ENCODE measurements at regions not wholly inside any gene's neighbourhood (a gene's known extent, or its start where the extent isn't known, plus 50 kb on each side); places are given as distances from the start of the nearest gene placed in this dataset.

- no peaks in the 10 kb centered on the region for H3K9me3 Mint-ChIP-seq
- no peak overlapping the region for H3K27ac Mint-ChIP-seq
- peaks cover 3% of the 10 kb centered on the region for H3K27me3 Mint-ChIP-seq (ENCODE audit: low read depth)
- H3K4me3 Mint-ChIP-seq, result no peak overlapping the region
- H3K36me3 Mint-ChIP-seq, result no peaks in the 10 kb centered on the region
- no peak for DNase-seq (ENCODE audit: low spot score in 2 of 2, unreplicated experiment in 2 of 2)
- no peak for TF ChIP-seq CTCF (IDR thresholded peaks at IDR 0.05; ENCODE audit: unreplicated experiment)
- peaks cover 12% of the 10 kb centered on the region for H3K4me1 Mint-ChIP-seq
Observed at GRCh38 chr2:2850218-2850755, 519.2 kb upstream of the MYT1L start.

DNA sequence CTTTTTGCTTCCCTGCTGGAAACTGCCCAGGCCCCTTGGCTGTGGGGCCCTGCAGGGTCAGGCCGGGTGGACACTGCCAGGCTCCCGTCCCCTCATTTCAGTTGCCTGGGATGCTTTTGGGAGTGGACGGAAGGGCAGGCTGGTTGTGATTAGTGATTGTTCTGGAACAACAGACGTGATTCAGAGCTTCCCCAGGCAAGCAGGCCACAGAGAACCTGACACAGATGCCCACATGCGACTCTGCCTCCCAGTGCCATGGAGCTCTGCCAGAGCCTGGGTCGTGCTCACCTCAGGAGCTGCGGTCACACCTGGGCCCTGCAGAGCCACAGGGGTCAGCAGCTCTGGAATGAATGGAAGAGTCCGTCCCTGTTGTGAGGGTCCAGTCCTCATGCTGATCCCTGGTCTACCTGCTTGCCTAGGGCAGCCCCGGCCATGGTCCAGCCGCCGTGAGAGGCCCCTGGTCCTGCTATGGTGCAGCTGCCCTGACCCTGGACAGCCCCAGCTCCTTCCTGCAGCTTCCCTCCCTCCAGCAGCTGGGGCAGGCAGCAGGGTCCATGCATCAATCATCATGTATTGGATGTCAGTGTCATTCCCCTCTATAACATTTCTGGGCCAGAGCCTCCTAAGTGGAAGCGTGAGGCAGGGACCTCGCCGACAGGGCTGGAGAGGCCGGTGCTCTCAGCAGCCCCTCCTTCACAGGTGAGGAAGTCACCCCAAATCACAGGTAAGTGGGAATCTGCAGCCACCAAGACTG, 518.6 kb upstream of the MYT1L start:
- no peak for TF ChIP-seq CTCF (IDR thresholded peaks at IDR 0.05; ENCODE audit: unreplicated experiment)
- H3K4me3 Mint-ChIP-seq, result no peak overlapping the region
- peaks cover 12% of the 10 kb centered on the region for H3K4me1 Mint-ChIP-seq
- DNase-seq (ENCODE audit: low spot score in 2 of 2, unreplicated experiment in 2 of 2), result no peak
- no peaks in the 10 kb centered on the region for H3K27me3 Mint-ChIP-seq (ENCODE audit: low read depth)
- H3K9me3 Mint-ChIP-seq, result no peaks in the 10 kb centered on the region
- H3K27ac Mint-ChIP-seq, result no peak overlapping the region
- H3K36me3 Mint-ChIP-seq, result no peaks in the 10 kb centered on the region

DNA sequence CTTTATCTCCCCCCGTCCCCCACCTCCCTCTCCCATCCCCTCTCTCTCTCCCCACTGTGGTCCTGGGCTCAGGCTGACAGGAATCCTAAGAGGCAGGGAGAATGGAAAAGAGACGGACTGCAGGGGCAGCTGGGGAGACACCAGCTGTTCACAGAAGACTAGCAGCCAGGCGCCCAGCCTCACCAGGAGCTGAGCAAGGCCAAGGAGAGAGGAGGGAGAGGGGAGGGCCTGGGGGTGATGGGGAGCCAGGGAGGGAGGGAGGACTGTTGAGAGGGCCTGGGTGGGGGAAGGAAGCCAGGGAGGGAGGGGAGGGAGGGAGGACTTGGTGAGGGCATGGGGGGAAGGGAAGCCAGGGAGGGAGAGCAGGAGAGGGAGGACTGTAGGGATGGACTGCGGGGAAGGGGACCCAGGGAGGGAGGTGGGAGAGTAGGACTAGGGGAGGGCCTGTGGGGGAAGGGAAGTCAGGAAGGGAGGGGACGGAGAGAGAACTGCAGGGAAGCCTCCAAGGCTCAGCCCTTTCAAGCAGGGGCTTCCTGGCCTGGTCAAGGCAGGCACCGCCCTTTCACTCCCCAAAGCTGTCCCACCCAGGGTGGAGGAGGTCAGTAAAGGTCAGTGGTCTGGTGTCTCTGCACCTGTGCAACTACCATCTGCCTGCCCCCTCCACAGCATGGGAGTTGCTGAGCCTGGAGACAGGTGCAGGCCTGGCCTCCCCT, 517.7 kb upstream of the MYT1L start:
- Mint-ChIP-seq H3K27ac (no peak overlapping the region), H3K4me3 (no peak overlapping the region), H3K36me3 (no peaks in the 10 kb centered on the region), H3K9me3 (no peaks in the 10 kb centered on the region), H3K27me3 (ENCODE audit: low read depth) (no peaks in the 10 kb centered on the region), H3K4me1 (peaks cover 12% of the 10 kb centered on the region)
- DNase-seq (ENCODE audit: low spot score in 2 of 2, unreplicated experiment in 2 of 2), result no peak
- TF ChIP-seq CTCF (IDR thresholded peaks at IDR 0.05; ENCODE audit: unreplicated experiment), result no peak

DNA sequence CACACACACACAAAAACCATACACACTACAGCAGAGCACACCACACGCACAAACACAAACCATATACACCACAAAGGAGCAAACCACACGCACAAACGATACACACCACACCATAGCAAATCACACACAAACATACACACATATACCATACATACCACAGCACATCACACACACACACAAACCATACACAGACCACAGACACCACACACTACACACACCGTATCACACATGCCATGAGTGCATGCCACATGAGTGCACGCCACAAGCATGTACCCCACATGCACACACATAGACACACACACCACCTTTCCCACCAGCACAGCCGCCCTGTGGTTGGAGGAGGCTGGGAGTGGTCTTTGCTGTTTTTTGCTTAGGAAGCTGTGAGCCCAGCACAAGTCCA, 517.1 kb upstream of the MYT1L start:
- no peak for DNase-seq (ENCODE audit: low spot score in 2 of 2, unreplicated experiment in 2 of 2)
- H3K4me1 Mint-ChIP-seq, result peaks cover 12% of the 10 kb centered on the region
- no peaks in the 10 kb centered on the region for H3K36me3 Mint-ChIP-seq
- no peak overlapping the region for H3K4me3 Mint-ChIP-seq
- H3K9me3 Mint-ChIP-seq, result no peaks in the 10 kb centered on the region
- no peaks in the 10 kb centered on the region for H3K27me3 Mint-ChIP-seq (ENCODE audit: low read depth)
- TF ChIP-seq CTCF (IDR thresholded peaks at IDR 0.05; ENCODE audit: unreplicated experiment), result no peak
- no peak overlapping the region for H3K27ac Mint-ChIP-seq

- Mint-ChIP-seq H3K9me3 (no peaks in the 10 kb centered on the region), H3K36me3 (no peaks in the 10 kb centered on the region), H3K27me3 (ENCODE audit: low read depth) (peaks cover 1% of the 10 kb centered on the region), H3K4me1 (peaks cover 12% of the 10 kb centered on the region), H3K27ac (no peak overlapping the region), H3K4me3 (no peak overlapping the region)
- TF ChIP-seq CTCF (IDR thresholded peaks at IDR 0.05; ENCODE audit: unreplicated experiment), result no peak
- no peak for DNase-seq (ENCODE audit: low spot score in 2 of 2, unreplicated experiment in 2 of 2)
Observed at GRCh38 chr2:2847209-2847676, 516.2 kb upstream of the MYT1L start.

Measured in mesothelial cell of epicardium (in vitro differentiated cells).